NB4 (cell line): ENCODE measurements at regions not wholly inside any gene's neighbourhood (a gene's known extent, or its start where the extent isn't known, plus 50 kb on each side); places are given as distances from the start of the nearest gene placed in this dataset.

Experiments
- DNase-seq: peaks from one replicate; pipeline ENCODE4 v3.0.0; 2010; ENCODE audit warnings: low read depth
- H3K4me3 ChIP-seq: one replicate; pipeline ENCODE4 v1.5.1; 2011; ENCODE audit warnings: mild to moderate bottlenecking, low read depth, low read length, moderate library complexity
- MYC ChIP-seq: IDR thresholded peaks from 2 replicates; pipeline ENCODE4 v1.6.1; 2011; ENCODE audit warnings: low read depth, low read length
- POLR2A ChIP-seq: IDR thresholded peaks from 2 replicates; pipeline ENCODE4 v1.6.1; 2011; ENCODE audit warnings: mild to moderate bottlenecking; ENCODE audit not compliant: insufficient read length; ENCODE audit errors: extremely low read depth
- TF ChIP-seq, protein P1 (sequence below): IDR thresholded peaks from one replicate; pipeline ENCODE4 v1.5.1; 2012; ENCODE audit warnings: low read depth, low read length
- TF ChIP-seq, protein P2 (sequence below): IDR thresholded peaks from 2 replicates; pipeline ENCODE4 v1.6.1; 2011; ENCODE audit warnings: low read depth, low read length

DNA sequence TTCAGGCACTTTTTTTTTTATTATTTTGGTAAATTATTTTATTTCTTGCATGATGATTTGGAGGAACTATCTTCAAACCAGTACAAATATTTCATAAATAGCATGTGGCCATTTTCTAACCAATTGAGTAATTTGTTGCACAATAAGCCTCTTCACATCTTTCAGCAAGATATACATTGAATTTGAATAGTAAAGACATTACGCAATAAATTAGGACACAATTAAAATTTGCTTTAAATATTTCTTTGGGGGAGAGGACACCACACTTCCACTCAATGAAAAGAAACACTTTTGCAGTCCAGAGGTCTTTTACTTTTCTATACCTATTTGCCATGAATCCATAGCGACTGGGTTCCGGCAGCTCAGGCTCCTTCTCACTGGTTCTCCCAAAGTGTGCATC lies 762.6 kb upstream of the GOLIM4 start:
- TF ChIP-seq, protein P1, sequence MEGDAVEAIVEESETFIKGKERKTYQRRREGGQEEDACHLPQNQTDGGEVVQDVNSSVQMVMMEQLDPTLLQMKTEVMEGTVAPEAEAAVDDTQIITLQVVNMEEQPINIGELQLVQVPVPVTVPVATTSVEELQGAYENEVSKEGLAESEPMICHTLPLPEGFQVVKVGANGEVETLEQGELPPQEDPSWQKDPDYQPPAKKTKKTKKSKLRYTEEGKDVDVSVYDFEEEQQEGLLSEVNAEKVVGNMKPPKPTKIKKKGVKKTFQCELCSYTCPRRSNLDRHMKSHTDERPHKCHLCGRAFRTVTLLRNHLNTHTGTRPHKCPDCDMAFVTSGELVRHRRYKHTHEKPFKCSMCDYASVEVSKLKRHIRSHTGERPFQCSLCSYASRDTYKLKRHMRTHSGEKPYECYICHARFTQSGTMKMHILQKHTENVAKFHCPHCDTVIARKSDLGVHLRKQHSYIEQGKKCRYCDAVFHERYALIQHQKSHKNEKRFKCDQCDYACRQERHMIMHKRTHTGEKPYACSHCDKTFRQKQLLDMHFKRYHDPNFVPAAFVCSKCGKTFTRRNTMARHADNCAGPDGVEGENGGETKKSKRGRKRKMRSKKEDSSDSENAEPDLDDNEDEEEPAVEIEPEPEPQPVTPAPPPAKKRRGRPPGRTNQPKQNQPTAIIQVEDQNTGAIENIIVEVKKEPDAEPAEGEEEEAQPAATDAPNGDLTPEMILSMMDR: no peak
- no peak for TF ChIP-seq POLR2A
- TF ChIP-seq, protein P2, sequence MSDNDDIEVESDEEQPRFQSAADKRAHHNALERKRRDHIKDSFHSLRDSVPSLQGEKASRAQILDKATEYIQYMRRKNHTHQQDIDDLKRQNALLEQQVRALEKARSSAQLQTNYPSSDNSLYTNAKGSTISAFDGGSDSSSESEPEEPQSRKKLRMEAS: no peak
- no peak for TF ChIP-seq MYC
- no peak for DNase-seq
- H3K4me3 ChIP-seq: no peak overlapping the region

DNA sequence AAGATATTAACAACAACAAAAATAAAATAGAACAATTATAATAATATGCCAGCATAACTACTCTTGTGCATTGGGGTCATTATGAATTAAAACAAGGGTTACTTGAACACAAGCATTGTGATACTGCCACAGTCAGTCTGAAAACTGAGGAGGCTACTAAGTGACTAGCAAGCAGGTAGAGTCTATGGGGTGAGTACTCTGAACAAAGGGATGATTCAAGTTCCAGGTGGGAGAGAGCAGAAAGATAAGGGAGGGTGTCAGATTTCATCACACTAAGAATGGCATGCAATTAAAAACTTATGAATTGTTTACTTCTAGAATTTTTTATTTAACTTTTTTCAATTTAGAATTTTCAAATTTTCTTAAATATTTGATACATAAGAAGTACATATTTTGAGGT lies 754.4 kb upstream of the GOLIM4 start:
- TF ChIP-seq, protein P1: no peak
- TF ChIP-seq POLR2A: no peak
- TF ChIP-seq, protein P2: no peak
- no peak for TF ChIP-seq MYC
- H3K4me3 ChIP-seq: no peak overlapping the region
- no peak for DNase-seq

DNA sequence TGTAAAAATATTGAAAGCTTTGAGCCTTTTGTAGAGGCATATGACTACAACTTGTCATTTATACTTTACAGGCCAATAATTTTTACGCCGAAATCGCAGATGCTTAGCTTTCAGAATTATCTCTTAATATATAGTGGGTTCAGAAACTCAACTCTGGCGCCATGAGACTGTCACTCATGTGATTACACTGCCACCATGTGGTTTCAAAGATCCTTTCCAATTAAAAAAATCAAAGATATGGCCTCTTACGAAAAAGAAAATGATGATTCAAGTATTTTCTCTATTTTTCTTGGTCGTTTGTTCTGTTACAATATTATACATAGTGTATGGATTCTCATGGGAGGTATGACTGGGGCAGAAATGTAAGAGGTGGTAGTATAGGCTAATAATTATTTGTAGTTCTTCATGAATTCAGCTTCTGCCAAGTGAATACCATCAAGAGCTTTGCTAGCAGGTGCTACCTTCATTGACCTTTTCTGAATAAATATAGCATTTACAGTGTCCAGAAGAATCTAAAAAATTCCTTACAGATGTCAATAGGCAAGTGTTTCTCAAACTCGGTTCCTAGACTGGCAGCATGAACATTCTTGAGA lies 751.7 kb upstream of the GOLIM4 start:
- no peak overlapping the region for H3K4me3 ChIP-seq
- DNase-seq: peak; percentile 43
- TF ChIP-seq, protein P2: peak; percentile 75
- TF ChIP-seq MYC (no peak), POLR2A (no peak)
- TF ChIP-seq, protein P1: peak; percentile 24

DNA sequence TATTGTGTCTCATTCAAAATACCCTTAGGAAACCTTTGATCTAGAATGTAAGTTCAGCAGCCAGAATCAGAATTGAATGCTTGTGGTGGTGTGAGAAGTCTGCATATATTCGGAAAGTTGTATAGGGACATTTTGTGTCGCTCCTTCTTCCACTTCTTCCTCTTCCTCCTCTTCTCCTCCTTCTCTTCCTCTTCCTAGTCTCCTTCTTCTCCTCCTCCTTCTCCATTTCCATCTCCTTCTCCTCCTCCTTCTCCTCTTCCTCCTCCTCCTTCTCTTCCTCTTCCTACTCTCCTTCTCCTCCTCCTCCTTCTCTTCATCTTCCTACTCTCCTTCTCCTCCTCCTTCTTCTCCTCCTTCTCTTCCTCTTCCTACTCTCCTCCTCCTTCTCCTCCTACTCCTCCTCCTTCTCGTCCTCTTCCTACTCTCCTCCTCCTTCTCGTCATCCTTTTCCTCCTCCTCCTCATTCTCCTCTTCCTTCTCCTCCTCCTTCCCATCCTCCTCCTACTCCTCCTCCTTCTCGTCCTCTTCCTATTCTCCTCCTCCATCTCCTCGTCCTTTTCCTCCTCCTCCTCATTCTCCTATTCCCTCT lies 749.3 kb upstream of the GOLIM4 start:
- H3K4me3 ChIP-seq: no peak overlapping the region
- no peak for DNase-seq
- TF ChIP-seq POLR2A: no peak
- no peak for TF ChIP-seq MYC
- TF ChIP-seq, protein P2: no peak
- TF ChIP-seq, protein P1: no peak

DNA sequence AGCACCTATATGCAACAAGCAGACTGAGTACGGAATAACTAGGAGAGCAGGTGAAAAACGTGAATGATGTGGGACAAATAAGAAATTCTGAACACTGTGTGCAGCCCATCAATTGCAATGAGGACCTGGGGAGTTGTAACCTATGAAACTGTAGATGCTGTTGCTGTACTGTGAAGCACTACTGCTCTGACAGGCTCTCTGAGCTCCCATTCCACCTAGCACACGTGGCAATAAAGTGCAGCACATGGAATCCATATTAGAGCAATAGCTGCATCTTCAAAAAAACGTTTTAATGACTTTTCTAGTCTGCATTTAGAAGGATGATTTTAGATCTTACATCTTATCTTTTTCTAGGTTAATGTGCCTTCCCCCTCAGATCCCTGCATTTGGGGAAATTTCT lies 748.7 kb upstream of the GOLIM4 start:
- no peak for DNase-seq
- TF ChIP-seq POLR2A: no peak
- TF ChIP-seq, protein P2: 0 out of 2 replicates have a peak, but pooled peaks have one; percentile 5
- TF ChIP-seq, protein P1: no peak
- H3K4me3 ChIP-seq: no peak overlapping the region

DNA sequence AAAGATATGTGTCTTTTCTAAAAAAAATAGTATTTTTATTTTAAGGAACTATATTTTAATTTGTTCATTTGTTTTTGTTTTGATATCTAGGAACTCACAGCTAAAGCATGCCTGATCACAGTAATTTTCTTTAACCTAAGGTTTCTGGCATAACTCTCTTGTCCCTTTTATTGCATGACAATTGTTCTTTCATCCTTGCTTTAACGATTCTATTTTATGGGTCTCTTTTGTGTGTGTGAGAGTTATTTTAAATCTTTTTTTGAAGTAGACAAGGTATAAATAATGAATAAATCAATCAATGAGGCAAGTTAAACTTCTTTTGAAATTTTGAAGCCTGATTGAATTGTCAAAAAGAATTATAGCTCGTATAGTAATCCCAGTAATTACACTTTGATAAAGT lies 747.8 kb upstream of the GOLIM4 start:
- TF ChIP-seq, protein P2: no peak
- TF ChIP-seq MYC (no peak), POLR2A (no peak)
- TF ChIP-seq, protein P1: no peak
- no peak for DNase-seq
- no peak overlapping the region for H3K4me3 ChIP-seq
